ENCODE measurements at regions not wholly inside any gene's neighbourhood (a gene's known extent, or its start where the extent isn't known, plus 50 kb on each side); places are given as distances from the start of the nearest gene placed in this dataset.
"Not testable (repeated sequence)": the region's sequence is repeated elsewhere in the genome, so short reads cannot be mapped to it uniquely, and the experiment has no call there.

GRCh38 chr3:6367171-6367570 is 493.7 kb upstream of the GRM7 start:
- intact Hi-C loops (cut with micrococcal nuclease): no loop called here
- H3K9me3 Mint-ChIP-seq: peaks cover 24% of the 10 kb centered on the region
- no peaks in the 10 kb centered on the region for H3K27me3 Mint-ChIP-seq (ENCODE audit: insufficient read depth)
- H3K4me1 Mint-ChIP-seq (ENCODE audit: low read depth): no peaks in the 10 kb centered on the region
- DNase-seq (ENCODE audit: low spot score): no peak
- H3K36me3 Mint-ChIP-seq (ENCODE audit: low read depth): no peaks in the 10 kb centered on the region
- no peak overlapping the region for H3K4me3 Mint-ChIP-seq
- H3K27ac Mint-ChIP-seq: no peak overlapping the region

- no peaks in the 10 kb centered on the region for H3K9me3 Mint-ChIP-seq
- no peak overlapping the region for H3K27ac Mint-ChIP-seq
- H3K36me3 Mint-ChIP-seq (ENCODE audit: low read depth): no peaks in the 10 kb centered on the region
- no peak overlapping the region for H3K4me3 Mint-ChIP-seq
- intact Hi-C loops (cut with micrococcal nuclease): no loop called here
- no peaks in the 10 kb centered on the region for H3K4me1 Mint-ChIP-seq (ENCODE audit: low read depth)
- no peaks in the 10 kb centered on the region for H3K27me3 Mint-ChIP-seq (ENCODE audit: insufficient read depth)
- no peak for DNase-seq (ENCODE audit: low spot score)
Observed at GRCh38 chr3:6392123-6392522, 468.8 kb upstream of the GRM7 start.

GRCh38 chr3:6394944-6395343 is 466.0 kb upstream of the GRM7 start:
- DNase-seq (ENCODE audit: low spot score): no peak
- intact Hi-C loops (cut with micrococcal nuclease): no loop called here
- Mint-ChIP-seq H3K4me3 (no peak overlapping the region), H3K4me1 (ENCODE audit: low read depth) (no peaks in the 10 kb centered on the region), H3K27me3 (ENCODE audit: insufficient read depth) (no peaks in the 10 kb centered on the region), H3K36me3 (ENCODE audit: low read depth) (no peaks in the 10 kb centered on the region), H3K9me3 (no peaks in the 10 kb centered on the region), H3K27ac (no peak overlapping the region)

- Mint-ChIP-seq H3K4me1 (ENCODE audit: low read depth) (no peaks in the 10 kb centered on the region), H3K36me3 (ENCODE audit: low read depth) (no peaks in the 10 kb centered on the region), H3K4me3 (no peak overlapping the region), H3K9me3 (no peaks in the 10 kb centered on the region), H3K27me3 (ENCODE audit: insufficient read depth) (no peaks in the 10 kb centered on the region), H3K27ac (no peak overlapping the region)
- no peak for DNase-seq (ENCODE audit: low spot score)
- intact Hi-C loops (cut with micrococcal nuclease): no loop called here
Observed at GRCh38 chr3:6396631-6397030, 464.3 kb upstream of the GRM7 start.

- intact Hi-C loops (cut with micrococcal nuclease); H3K27me3 Mint-ChIP-seq (ENCODE audit: insufficient read depth); DNase-seq (ENCODE audit: low spot score); H3K4me1 Mint-ChIP-seq (ENCODE audit: low read depth); H3K4me3 Mint-ChIP-seq; H3K27ac Mint-ChIP-seq; H3K36me3 Mint-ChIP-seq (ENCODE audit: low read depth); H3K9me3 Mint-ChIP-seq: not testable (repeated sequence)
Observed at GRCh38 chr3:6402666-6403065, 458.2 kb upstream of the GRM7 start.

- H3K36me3 Mint-ChIP-seq (ENCODE audit: low read depth); H3K4me3 Mint-ChIP-seq; H3K9me3 Mint-ChIP-seq; H3K4me1 Mint-ChIP-seq (ENCODE audit: low read depth); H3K27ac Mint-ChIP-seq; H3K27me3 Mint-ChIP-seq (ENCODE audit: insufficient read depth); intact Hi-C loops (cut with micrococcal nuclease); DNase-seq (ENCODE audit: low spot score): not testable (repeated sequence)
Observed at GRCh38 chr3:6406923-6407322, 454.0 kb upstream of the GRM7 start.

- Mint-ChIP-seq H3K27ac (no peak overlapping the region), H3K27me3 (ENCODE audit: insufficient read depth) (no peaks in the 10 kb centered on the region), H3K9me3 (peaks cover 3% of the 10 kb centered on the region), H3K4me1 (ENCODE audit: low read depth) (no peaks in the 10 kb centered on the region), H3K4me3 (no peak overlapping the region), H3K36me3 (ENCODE audit: low read depth) (no peaks in the 10 kb centered on the region)
- intact Hi-C loops (cut with micrococcal nuclease): no loop called here
- no peak for DNase-seq (ENCODE audit: low spot score)
Observed at GRCh38 chr3:6416049-6416661, 444.8 kb upstream of the GRM7 start.

- Mint-ChIP-seq H3K27me3 (ENCODE audit: insufficient read depth) (no peaks in the 10 kb centered on the region), H3K36me3 (ENCODE audit: low read depth) (no peaks in the 10 kb centered on the region), H3K27ac (no peak overlapping the region), H3K4me1 (ENCODE audit: low read depth) (no peaks in the 10 kb centered on the region), H3K9me3 (peaks cover 3% of the 10 kb centered on the region), H3K4me3 (no peak overlapping the region)
- DNase-seq (ENCODE audit: low spot score): no peak
- intact Hi-C loops (cut with micrococcal nuclease): no loop called here
Observed at GRCh38 chr3:6417174-6417573, 443.7 kb upstream of the GRM7 start.

- no peaks in the 10 kb centered on the region for H3K27me3 Mint-ChIP-seq (ENCODE audit: insufficient read depth)
- intact Hi-C loops (cut with micrococcal nuclease): no loop called here
Observed at GRCh38 chr3:6418485-6418884, 442.4 kb upstream of the GRM7 start.

GRCh38 chr3:6421666-6422445 is 439.1 kb upstream of the GRM7 start:
- no peak overlapping the region for H3K27ac Mint-ChIP-seq
- no peaks in the 10 kb centered on the region for H3K27me3 Mint-ChIP-seq (ENCODE audit: insufficient read depth)
- H3K9me3 Mint-ChIP-seq: peaks cover 13% of the 10 kb centered on the region
- no peaks in the 10 kb centered on the region for H3K4me1 Mint-ChIP-seq (ENCODE audit: low read depth)
- no peaks in the 10 kb centered on the region for H3K36me3 Mint-ChIP-seq (ENCODE audit: low read depth)
- DNase-seq (ENCODE audit: low spot score): no peak
- H3K4me3 Mint-ChIP-seq: no peak overlapping the region
- intact Hi-C loops (cut with micrococcal nuclease): no loop called here

More at GRCh38 chr3:6418485-6418884, 442.4 kb upstream of the GRM7 start:
- no peak for DNase-seq (ENCODE audit: low spot score)
- H3K9me3 Mint-ChIP-seq: peaks cover 8% of the 10 kb centered on the region
- H3K4me3 Mint-ChIP-seq: no peak overlapping the region
- H3K27ac Mint-ChIP-seq: no peak overlapping the region
- H3K4me1 Mint-ChIP-seq (ENCODE audit: low read depth): no peaks in the 10 kb centered on the region
- H3K36me3 Mint-ChIP-seq (ENCODE audit: low read depth): no peaks in the 10 kb centered on the region

- no peaks in the 10 kb centered on the region for H3K27me3 Mint-ChIP-seq (ENCODE audit: insufficient read depth)
- H3K36me3 Mint-ChIP-seq (ENCODE audit: low read depth): no peaks in the 10 kb centered on the region
- no peak for DNase-seq (ENCODE audit: low spot score)
- peaks cover 18% of the 10 kb centered on the region for H3K9me3 Mint-ChIP-seq
- no peaks in the 10 kb centered on the region for H3K4me1 Mint-ChIP-seq (ENCODE audit: low read depth)
- H3K27ac Mint-ChIP-seq: no peak overlapping the region
- H3K4me3 Mint-ChIP-seq: no peak overlapping the region
- intact Hi-C loops (cut with micrococcal nuclease): no loop called here
Observed at GRCh38 chr3:6425289-6425820, 435.6 kb upstream of the GRM7 start.

- intact Hi-C loops (cut with micrococcal nuclease); DNase-seq (ENCODE audit: low spot score); H3K27me3 Mint-ChIP-seq (ENCODE audit: insufficient read depth); H3K36me3 Mint-ChIP-seq (ENCODE audit: low read depth); H3K4me3 Mint-ChIP-seq; H3K27ac Mint-ChIP-seq; H3K4me1 Mint-ChIP-seq (ENCODE audit: low read depth): not testable (repeated sequence)
- peaks cover 19% of the 10 kb centered on the region for H3K9me3 Mint-ChIP-seq
Observed at GRCh38 chr3:6428276-6428675, 432.6 kb upstream of the GRM7 start.

GRCh38 chr3:6435951-6436350 is 425.0 kb upstream of the GRM7 start:
- no peak for DNase-seq (ENCODE audit: low spot score)
- Mint-ChIP-seq H3K4me3 (no peak overlapping the region), H3K36me3 (ENCODE audit: low read depth) (no peaks in the 10 kb centered on the region), H3K4me1 (ENCODE audit: low read depth) (no peaks in the 10 kb centered on the region), H3K27ac (no peak overlapping the region), H3K9me3 (peaks cover 19% of the 10 kb centered on the region), H3K27me3 (ENCODE audit: insufficient read depth) (no peaks in the 10 kb centered on the region)
- intact Hi-C loops (cut with micrococcal nuclease): no loop called here

All from activated T-helper 1 cell treated with anti-CD3 and anti-CD28 coated beads, Interleukin-12 subunit alpha, Interleukin-12 subunit beta, Interleukin-2, Interleukin-4 antibody, amounts not matched to agents 30 ng/mL and 10 ng/mL and 1 ng/mL, durations not matched to agents 14 hours and 24 hours and 36 hours (primary cell).